H1 (cell line): ENCODE measurements at regions not wholly inside any gene's neighbourhood (a gene's known extent, or its start where the extent isn't known, plus 50 kb on each side); places are given as distances from the start of the nearest gene placed in this dataset.

ENCODE experiments used
- SP1 ChIP-seq: IDR thresholded peaks from 2 replicates; pipeline ENCODE4 v1.6.1; 2011; ENCODE audit warnings: low read depth, low read length

DNA sequence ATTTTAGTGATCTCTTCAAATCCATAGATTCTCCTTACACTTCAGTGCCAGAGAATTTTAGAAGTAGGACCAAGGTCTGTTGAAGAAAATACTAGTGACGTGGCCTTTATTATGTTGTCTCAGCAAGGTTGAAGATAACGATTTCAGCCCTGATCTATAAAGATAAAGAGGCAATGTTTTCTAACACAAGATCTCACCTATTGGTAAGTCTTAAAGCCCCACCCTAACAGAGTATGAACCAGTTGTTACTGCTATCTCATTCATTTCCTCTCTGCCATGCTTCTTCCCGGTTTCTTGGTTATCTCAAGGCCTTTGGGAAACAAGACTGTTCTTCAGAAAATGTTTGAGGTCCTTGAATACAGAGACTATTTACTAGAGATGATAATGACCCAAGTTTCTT, 53.1 kb downstream of the KIAA0408 start (continued):
- TF ChIP-seq SP1: no peak
